ENCODE measurements at regions not wholly inside any gene's neighbourhood (a gene's known extent, or its start where the extent isn't known, plus 50 kb on each side); places are given as distances from the start of the nearest gene placed in this dataset.

- H4K20me1 ChIP-seq (ENCODE audit: control insufficient read depth, extremely low read depth, insufficient read depth, low read length), result no peaks in the 10 kb centered on the region
- H3K4me2 ChIP-seq (ENCODE audit: extremely low read depth, insufficient read depth, low read length), result no peak overlapping the region
- no peak overlapping the region for H2AFZ ChIP-seq (ENCODE audit: low read length)
- no peak overlapping the region for H3K27ac ChIP-seq (ENCODE audit: insufficient read depth, low read length)
- H3K4me3 ChIP-seq (replicated peaks in 1 of 4; ENCODE audit: control extremely low read depth in 1 of 4, insufficient read depth in 1 of 4, low read depth in 3 of 4, low read length in 4 of 4), result no peak overlapping the region
- H3K9me3 ChIP-seq (ENCODE audit: control insufficient read depth, insufficient read depth, low read depth, low read length), result no peaks in the 10 kb centered on the region
- no peaks in the 10 kb centered on the region for H3K36me3 ChIP-seq (ENCODE audit: control insufficient read depth, insufficient read depth, low read length)
- no peaks in the 10 kb centered on the region for H3K4me1 ChIP-seq (ENCODE audit: control insufficient read depth, extremely low read depth, insufficient read depth, low read length)
- TF ChIP-seq CTCF (conservative IDR thresholded peaks at IDR 0.05 in 1 of 2, IDR thresholded peaks at IDR 0.05 in 1 of 2; ENCODE audit: low read depth in 1 of 2, low read length in 2 of 2), result no peak
- no peak for DNase-seq (ENCODE audit: low read depth in 2 of 2)
- no peaks in the 10 kb centered on the region for H3K79me2 ChIP-seq (ENCODE audit: control insufficient read depth, insufficient read depth, low read length)
- H3K27me3 ChIP-seq (ENCODE audit: control insufficient read depth, insufficient read depth, low read length), result no peaks in the 10 kb centered on the region
- no peak overlapping the region for H3K9ac ChIP-seq (ENCODE audit: insufficient read depth, low read length)
These were observed 162.8 kb upstream of the PEX5L start for GRCh38 chr3:180199417-180199995.

- no peaks in the 10 kb centered on the region for H3K79me2 ChIP-seq (ENCODE audit: control insufficient read depth, insufficient read depth, low read length)
- no peaks in the 10 kb centered on the region for H3K4me1 ChIP-seq (ENCODE audit: control insufficient read depth, extremely low read depth, insufficient read depth, low read length)
- H2AFZ ChIP-seq (ENCODE audit: low read length), result no peak overlapping the region
- no peak overlapping the region for H3K9ac ChIP-seq (ENCODE audit: insufficient read depth, low read length)
- H3K9me3 ChIP-seq (ENCODE audit: control insufficient read depth, insufficient read depth, low read depth, low read length), result no peaks in the 10 kb centered on the region
- no peaks in the 10 kb centered on the region for H4K20me1 ChIP-seq (ENCODE audit: control insufficient read depth, extremely low read depth, insufficient read depth, low read length)
- H3K36me3 ChIP-seq (ENCODE audit: control insufficient read depth, insufficient read depth, low read length), result no peaks in the 10 kb centered on the region
- DNase-seq (ENCODE audit: low read depth in 2 of 2), result no peak
- H3K27me3 ChIP-seq (ENCODE audit: control insufficient read depth, insufficient read depth, low read length), result no peaks in the 10 kb centered on the region
- H3K27ac ChIP-seq (ENCODE audit: insufficient read depth, low read length), result no peak overlapping the region
- TF ChIP-seq EZH2 (IDR thresholded peaks at IDR 0.05; ENCODE audit: low read length, missing control alignments), result no peak
- no peak for TF ChIP-seq CTCF (conservative IDR thresholded peaks at IDR 0.05 in 1 of 2, IDR thresholded peaks at IDR 0.05 in 1 of 2; ENCODE audit: low read depth in 1 of 2, low read length in 2 of 2)
- no peak overlapping the region for H3K4me2 ChIP-seq (ENCODE audit: extremely low read depth, insufficient read depth, low read length)
- no peak overlapping the region for H3K4me3 ChIP-seq (replicated peaks in 1 of 4; ENCODE audit: control extremely low read depth in 1 of 4, insufficient read depth in 1 of 4, low read depth in 3 of 4, low read length in 4 of 4)
These were observed 179.1 kb upstream of the PEX5L start for GRCh38 chr3:180215866-180216265.

- no peak for TF ChIP-seq EZH2 (IDR thresholded peaks at IDR 0.05; ENCODE audit: low read length, missing control alignments)
- TF ChIP-seq CTCF (conservative IDR thresholded peaks at IDR 0.05 in 1 of 2, IDR thresholded peaks at IDR 0.05 in 1 of 2; ENCODE audit: low read depth in 1 of 2, low read length in 2 of 2), result no peak
- Histone ChIP-seq H3K4me3 (replicated peaks in 1 of 4; ENCODE audit: control extremely low read depth in 1 of 4, insufficient read depth in 1 of 4, low read depth in 3 of 4, low read length in 4 of 4) (no peak overlapping the region), H3K79me2 (ENCODE audit: control insufficient read depth, insufficient read depth, low read length) (no peaks in the 10 kb centered on the region), H3K36me3 (ENCODE audit: control insufficient read depth, insufficient read depth, low read length) (no peaks in the 10 kb centered on the region), H3K9me3 (ENCODE audit: control insufficient read depth, insufficient read depth, low read depth, low read length) (no peaks in the 10 kb centered on the region), H3K4me2 (ENCODE audit: extremely low read depth, insufficient read depth, low read length) (no peak overlapping the region), H3K27ac (ENCODE audit: insufficient read depth, low read length) (no peak overlapping the region), H3K27me3 (ENCODE audit: control insufficient read depth, insufficient read depth, low read length) (no peaks in the 10 kb centered on the region), H3K9ac (ENCODE audit: insufficient read depth, low read length) (no peak overlapping the region), H4K20me1 (ENCODE audit: control insufficient read depth, extremely low read depth, insufficient read depth, low read length) (no peaks in the 10 kb centered on the region), H3K4me1 (ENCODE audit: control insufficient read depth, extremely low read depth, insufficient read depth, low read length) (no peaks in the 10 kb centered on the region), H2AFZ (ENCODE audit: low read length) (no peak overlapping the region)
- DNase-seq (ENCODE audit: low read depth in 2 of 2), result no peak
These were observed 186.5 kb upstream of the PEX5L start for GRCh38 chr3:180223268-180223667.

Data from fibroblast of lung (primary cell).